ENCODE measurements at regions not wholly inside any gene's neighbourhood (a gene's known extent, or its start where the extent isn't known, plus 50 kb on each side); places are given as distances from the start of the nearest gene placed in this dataset.

DNA sequence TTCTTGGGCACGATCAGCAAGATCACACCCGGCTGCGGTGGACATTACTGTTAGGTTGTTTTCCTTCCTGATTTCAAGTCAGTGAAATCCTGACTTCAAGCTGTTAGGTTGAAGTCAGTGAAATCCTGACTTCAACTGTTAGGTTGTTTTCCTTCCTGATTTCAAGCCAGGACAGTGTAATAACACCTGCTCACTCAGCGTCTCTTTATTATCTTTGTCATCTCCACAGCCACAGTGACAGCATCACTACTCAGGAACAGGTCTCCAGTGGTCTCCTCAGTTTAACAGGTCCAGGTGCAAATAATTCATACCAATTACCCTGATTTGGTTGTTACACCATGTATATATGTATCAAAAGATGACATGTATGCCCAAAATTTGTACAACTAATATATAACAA is 208.1 kb upstream of the REG3G start:
- Histone ChIP-seq H3K27me3 (ENCODE audit: control insufficient read depth in 2 of 2, insufficient read depth in 2 of 2, low read length in 2 of 2) (no peaks in the 10 kb centered on the region), H3K9ac (ENCODE audit: insufficient read depth, low read length, poor library complexity, severe bottlenecking) (no peak overlapping the region), H3K79me2 (ENCODE audit: insufficient read depth, low read length) (no peaks in the 10 kb centered on the region), H2AFZ (ENCODE audit: insufficient read depth, low read depth, low read length, poor library complexity, severe bottlenecking) (no peak overlapping the region), H3K4me3 (replicated peaks in 1 of 3; ENCODE audit: low read depth in 2 of 3, low read length in 3 of 3) (no peak overlapping the region), H3K27ac (ENCODE audit: low read depth in 1 of 2, low read length in 2 of 2) (no peak overlapping the region), H3K4me1 (ENCODE audit: control insufficient read depth in 1 of 2, insufficient read depth in 2 of 2, low read length in 2 of 2) (peaks cover 8 to 9% of the 10 kb centered on the region in 2 donors), H4K20me1 (ENCODE audit: insufficient read depth, low read length) (no peaks in the 10 kb centered on the region), H3K36me3 (replicated peaks in 1 of 2; ENCODE audit: control insufficient read depth in 1 of 2, insufficient read depth in 2 of 2, low read length in 2 of 2) (no peaks in the 10 kb centered on the region), H3K4me2 (replicated peaks; ENCODE audit: extremely low read depth, low read length, poor library complexity, severe bottlenecking) (no peak overlapping the region), H3K9me3 (replicated peaks in 1 of 2; ENCODE audit: control insufficient read depth in 1 of 2, insufficient read depth in 1 of 2, low read length in 2 of 2) (no peaks in the 10 kb centered on the region)
- H3K4me3 Mint-ChIP-seq, result no peak overlapping the region
- peaks cover 0 to 9% (median 0%) of the 10 kb centered on the region in 7 donors for H3K9me3 Mint-ChIP-seq
- peaks cover 0 to 2% (median 2%) of the 10 kb centered on the region in 3 donors for H3K27me3 Mint-ChIP-seq (ENCODE audit: low read depth in 3 of 3)
- 59% methylated on average over 4 of the region's 4 CpGs for WGBS (ENCODE audit: insufficient coverage)
- H3K27ac Mint-ChIP-seq, result no peak overlapping the region
- intact Hi-C loops (cut with micrococcal nuclease), result no loop called here
- no peak for DNase-seq
- peaks cover 8% of the 10 kb centered on the region for H3K4me1 Mint-ChIP-seq
- TF ChIP-seq, protein P1, sequence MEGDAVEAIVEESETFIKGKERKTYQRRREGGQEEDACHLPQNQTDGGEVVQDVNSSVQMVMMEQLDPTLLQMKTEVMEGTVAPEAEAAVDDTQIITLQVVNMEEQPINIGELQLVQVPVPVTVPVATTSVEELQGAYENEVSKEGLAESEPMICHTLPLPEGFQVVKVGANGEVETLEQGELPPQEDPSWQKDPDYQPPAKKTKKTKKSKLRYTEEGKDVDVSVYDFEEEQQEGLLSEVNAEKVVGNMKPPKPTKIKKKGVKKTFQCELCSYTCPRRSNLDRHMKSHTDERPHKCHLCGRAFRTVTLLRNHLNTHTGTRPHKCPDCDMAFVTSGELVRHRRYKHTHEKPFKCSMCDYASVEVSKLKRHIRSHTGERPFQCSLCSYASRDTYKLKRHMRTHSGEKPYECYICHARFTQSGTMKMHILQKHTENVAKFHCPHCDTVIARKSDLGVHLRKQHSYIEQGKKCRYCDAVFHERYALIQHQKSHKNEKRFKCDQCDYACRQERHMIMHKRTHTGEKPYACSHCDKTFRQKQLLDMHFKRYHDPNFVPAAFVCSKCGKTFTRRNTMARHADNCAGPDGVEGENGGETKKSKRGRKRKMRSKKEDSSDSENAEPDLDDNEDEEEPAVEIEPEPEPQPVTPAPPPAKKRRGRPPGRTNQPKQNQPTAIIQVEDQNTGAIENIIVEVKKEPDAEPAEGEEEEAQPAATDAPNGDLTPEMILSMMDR (IDR thresholded peaks at IDR 0.05), result no peak
- H3K36me3 Mint-ChIP-seq, result no peaks in the 10 kb centered on the region

DNA sequence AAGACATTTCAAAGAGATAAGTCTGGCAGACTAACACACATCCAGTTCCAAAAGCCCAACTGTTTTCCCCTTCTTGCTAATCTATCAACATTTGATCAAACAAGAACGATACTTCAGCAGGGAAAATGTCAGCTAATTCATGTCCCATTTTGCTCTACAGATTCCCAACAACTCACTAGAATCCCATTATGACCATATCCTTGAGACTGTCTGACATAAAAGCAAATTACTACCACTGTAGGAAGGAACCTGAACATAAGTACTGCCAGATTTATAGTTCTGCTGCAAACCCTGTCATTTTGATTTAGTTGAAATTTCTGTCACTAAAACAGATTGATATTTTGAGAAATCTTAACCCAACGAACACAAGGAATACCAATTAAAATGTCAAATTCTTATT is 193.0 kb upstream of the REG3G start:
- intact Hi-C loops (cut with micrococcal nuclease), result no loop called here
- WGBS (ENCODE audit: insufficient coverage), result 100% methylated on average over 1 of the region's 2 CpGs
- no peak overlapping the region for H3K4me3 Mint-ChIP-seq
- H3K27me3 Mint-ChIP-seq (ENCODE audit: low read depth in 3 of 3), result no peaks in the 10 kb centered on the region
- Histone ChIP-seq H3K27ac (ENCODE audit: low read depth in 1 of 2, low read length in 2 of 2) (no peak overlapping the region), H4K20me1 (ENCODE audit: insufficient read depth, low read length) (no peaks in the 10 kb centered on the region), H3K4me2 (replicated peaks; ENCODE audit: extremely low read depth, low read length, poor library complexity, severe bottlenecking) (no peak overlapping the region), H3K4me1 (ENCODE audit: control insufficient read depth in 1 of 2, insufficient read depth in 2 of 2, low read length in 2 of 2) (peaks cover 4 to 8% of the 10 kb centered on the region in 2 donors), H2AFZ (ENCODE audit: insufficient read depth, low read depth, low read length, poor library complexity, severe bottlenecking) (no peak overlapping the region), H3K36me3 (replicated peaks in 1 of 2; ENCODE audit: control insufficient read depth in 1 of 2, insufficient read depth in 2 of 2, low read length in 2 of 2) (no peaks in the 10 kb centered on the region), H3K4me3 (replicated peaks in 1 of 3; ENCODE audit: low read depth in 2 of 3, low read length in 3 of 3) (no peak overlapping the region), H3K9me3 (replicated peaks in 1 of 2; ENCODE audit: control insufficient read depth in 1 of 2, insufficient read depth in 1 of 2, low read length in 2 of 2) (no peaks in the 10 kb centered on the region), H3K79me2 (ENCODE audit: insufficient read depth, low read length) (no peaks in the 10 kb centered on the region), H3K9ac (ENCODE audit: insufficient read depth, low read length, poor library complexity, severe bottlenecking) (no peak overlapping the region), H3K27me3 (ENCODE audit: control insufficient read depth in 2 of 2, insufficient read depth in 2 of 2, low read length in 2 of 2) (no peaks in the 10 kb centered on the region)
- H3K36me3 Mint-ChIP-seq, result no peaks in the 10 kb centered on the region
- H3K27ac Mint-ChIP-seq, result no peak overlapping the region
- peaks cover 12% of the 10 kb centered on the region for H3K4me1 Mint-ChIP-seq
- no peak for DNase-seq
- TF ChIP-seq, protein P1 (IDR thresholded peaks at IDR 0.05), result no peak
- H3K9me3 Mint-ChIP-seq, result peaks cover 0 to 9% (median 2%) of the 10 kb centered on the region in 7 donors

All from CD14-positive monocyte (primary cell).